Progenitor cell of endocrine pancreas (in vitro differentiated cells): ENCODE measurements at regions not wholly inside any gene's neighbourhood (a gene's known extent, or its start where the extent isn't known, plus 50 kb on each side); places are given as distances from the start of the nearest gene placed in this dataset.
A peak's percentile ranks its signal among the peaks of the same experiment; 100 is the strongest.

Source experiments
- DNase-seq: peaks from one replicate; pipeline ENCODE4 v3.0.0; 2021; ENCODE audit warnings: low spot score; ENCODE audit not compliant: unreplicated experiment
- H3K27ac Mint-ChIP-seq: 2 replicates; pipeline ENCODE4 v1.8.0; 2021; ENCODE audit warnings: mild to moderate bottlenecking, moderate library complexity, mixed read lengths
- H3K27me3 Mint-ChIP-seq: 2 replicates; pipeline ENCODE4 v1.8.0; 2021; ENCODE audit warnings: mixed read lengths
- H3K36me3 Mint-ChIP-seq: 2 replicates; pipeline ENCODE4 v1.8.0; 2022; ENCODE audit warnings: mixed read lengths; ENCODE audit not compliant: insufficient read depth
- H3K4me1 Mint-ChIP-seq: 2 replicates; pipeline ENCODE4 v1.8.0; 2021; ENCODE audit warnings: low read depth, mixed read lengths
- H3K4me3 Mint-ChIP-seq: 2 replicates; pipeline ENCODE4 v1.8.0; 2021; ENCODE audit warnings: low read depth, mild to moderate bottlenecking, moderate library complexity, mixed read lengths
- H3K9me3 Mint-ChIP-seq: 2 replicates; pipeline ENCODE4 v1.8.0; 2021; ENCODE audit warnings: low read depth, mixed read lengths
- TF ChIP-seq, protein P1 (sequence below): fragments of 200-600 bp; sonication (generic); IDR thresholded peaks from one replicate; pipeline ENCODE4 v1.5.0; 2021; ENCODE audit warnings: antibody characterized with exemption, mild to moderate bottlenecking; ENCODE audit not compliant: unreplicated experiment

DNA sequence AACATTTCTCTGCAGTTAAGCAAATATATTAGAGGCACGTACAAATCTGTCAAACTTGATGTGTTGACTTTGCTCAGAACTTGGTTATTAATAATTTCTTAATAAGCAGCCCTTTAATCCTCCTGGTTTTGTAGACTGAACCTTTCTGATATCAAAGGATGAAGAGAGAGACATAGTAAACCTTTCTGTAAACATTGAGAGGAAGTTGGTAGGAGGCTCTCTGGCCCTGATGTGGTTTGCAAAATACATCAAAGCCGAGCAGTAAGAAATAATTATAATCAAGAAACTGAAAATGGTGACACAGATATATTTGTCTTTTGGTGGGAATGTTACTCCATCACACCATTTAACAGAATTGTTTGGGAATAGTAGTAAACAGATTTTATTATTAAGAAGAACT, 111.9 kb downstream of the OXSM start:
- Mint-ChIP-seq H3K27ac (no peak overlapping the region), H3K27me3 (no peaks in the 10 kb centered on the region), H3K36me3 (no peaks in the 10 kb centered on the region), H3K4me3 (no peak overlapping the region), H3K9me3 (no peaks in the 10 kb centered on the region), H3K4me1 (peaks cover 2% of the 10 kb centered on the region)
- DNase-seq = no peak
- TF ChIP-seq, protein P1, sequence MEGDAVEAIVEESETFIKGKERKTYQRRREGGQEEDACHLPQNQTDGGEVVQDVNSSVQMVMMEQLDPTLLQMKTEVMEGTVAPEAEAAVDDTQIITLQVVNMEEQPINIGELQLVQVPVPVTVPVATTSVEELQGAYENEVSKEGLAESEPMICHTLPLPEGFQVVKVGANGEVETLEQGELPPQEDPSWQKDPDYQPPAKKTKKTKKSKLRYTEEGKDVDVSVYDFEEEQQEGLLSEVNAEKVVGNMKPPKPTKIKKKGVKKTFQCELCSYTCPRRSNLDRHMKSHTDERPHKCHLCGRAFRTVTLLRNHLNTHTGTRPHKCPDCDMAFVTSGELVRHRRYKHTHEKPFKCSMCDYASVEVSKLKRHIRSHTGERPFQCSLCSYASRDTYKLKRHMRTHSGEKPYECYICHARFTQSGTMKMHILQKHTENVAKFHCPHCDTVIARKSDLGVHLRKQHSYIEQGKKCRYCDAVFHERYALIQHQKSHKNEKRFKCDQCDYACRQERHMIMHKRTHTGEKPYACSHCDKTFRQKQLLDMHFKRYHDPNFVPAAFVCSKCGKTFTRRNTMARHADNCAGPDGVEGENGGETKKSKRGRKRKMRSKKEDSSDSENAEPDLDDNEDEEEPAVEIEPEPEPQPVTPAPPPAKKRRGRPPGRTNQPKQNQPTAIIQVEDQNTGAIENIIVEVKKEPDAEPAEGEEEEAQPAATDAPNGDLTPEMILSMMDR = no peak

DNA sequence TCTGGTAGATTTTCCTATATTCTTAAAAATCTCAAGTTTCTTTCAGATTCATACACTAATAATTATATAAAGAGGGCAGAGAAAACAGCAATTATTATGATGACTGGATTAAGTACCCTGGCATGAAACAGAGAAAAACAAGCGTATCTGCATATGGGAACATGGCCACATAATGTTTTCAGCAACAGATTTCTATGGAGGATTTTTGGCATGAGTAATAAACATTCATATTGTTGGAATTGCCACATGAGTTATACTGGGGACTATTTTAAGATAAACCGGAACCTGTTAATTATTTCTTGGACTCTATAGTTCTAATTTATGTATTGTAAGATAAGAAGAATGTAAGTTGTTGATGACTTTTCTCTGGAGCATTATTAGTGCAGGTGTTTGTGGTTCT, 112.7 kb downstream of the OXSM start:
- no peak overlapping the region for H3K4me3 Mint-ChIP-seq
- no peaks in the 10 kb centered on the region for H3K27me3 Mint-ChIP-seq
- H3K9me3 Mint-ChIP-seq = no peaks in the 10 kb centered on the region
- DNase-seq = no peak
- TF ChIP-seq, protein P1 = no peak
- H3K4me1 Mint-ChIP-seq = peaks cover 2% of the 10 kb centered on the region
- H3K27ac Mint-ChIP-seq = no peak overlapping the region
- H3K36me3 Mint-ChIP-seq = no peaks in the 10 kb centered on the region

DNA sequence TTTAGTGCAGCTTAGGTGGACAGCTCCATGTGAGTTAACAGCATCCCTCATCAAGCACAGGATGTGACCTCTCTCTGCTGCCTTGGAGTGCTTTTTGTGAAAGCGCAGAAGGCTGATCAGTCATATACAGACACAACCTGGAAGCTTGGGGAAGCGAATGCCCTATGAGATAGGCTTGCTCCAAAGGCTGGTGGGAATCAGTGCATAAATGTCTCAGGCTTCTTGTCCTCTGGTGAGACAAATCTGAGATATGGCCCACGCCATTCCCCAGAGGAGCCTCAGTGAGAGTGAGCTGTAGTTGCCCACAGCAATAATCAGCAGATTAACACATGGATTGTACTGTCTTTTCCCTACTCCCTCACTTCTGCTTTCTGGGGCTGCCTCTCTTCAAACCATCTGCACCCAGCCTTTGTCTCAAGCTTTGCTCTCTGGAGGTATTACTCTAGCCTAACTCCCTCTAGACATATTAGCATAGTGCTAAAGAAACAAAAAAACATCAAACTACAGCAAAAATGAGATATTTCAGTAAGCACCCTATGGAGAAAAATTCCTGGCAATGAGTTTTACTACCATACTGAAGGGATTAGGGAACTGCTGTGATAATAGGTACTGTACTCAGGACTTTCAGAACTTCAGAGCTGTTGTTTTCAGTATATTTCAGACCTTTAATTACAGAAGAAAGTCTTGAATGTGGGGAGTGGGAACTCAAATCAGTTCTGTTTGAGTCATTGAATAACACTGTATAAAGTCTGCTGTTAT, 113.7 kb downstream of the OXSM start:
- TF ChIP-seq, protein P1 = no peak
- peaks cover 4% of the 10 kb centered on the region for H3K4me1 Mint-ChIP-seq
- no peak overlapping the region for H3K27ac Mint-ChIP-seq
- H3K9me3 Mint-ChIP-seq = no peaks in the 10 kb centered on the region
- no peaks in the 10 kb centered on the region for H3K27me3 Mint-ChIP-seq
- no peak overlapping the region for H3K4me3 Mint-ChIP-seq
- no peak for DNase-seq
- H3K36me3 Mint-ChIP-seq = no peaks in the 10 kb centered on the region

DNA sequence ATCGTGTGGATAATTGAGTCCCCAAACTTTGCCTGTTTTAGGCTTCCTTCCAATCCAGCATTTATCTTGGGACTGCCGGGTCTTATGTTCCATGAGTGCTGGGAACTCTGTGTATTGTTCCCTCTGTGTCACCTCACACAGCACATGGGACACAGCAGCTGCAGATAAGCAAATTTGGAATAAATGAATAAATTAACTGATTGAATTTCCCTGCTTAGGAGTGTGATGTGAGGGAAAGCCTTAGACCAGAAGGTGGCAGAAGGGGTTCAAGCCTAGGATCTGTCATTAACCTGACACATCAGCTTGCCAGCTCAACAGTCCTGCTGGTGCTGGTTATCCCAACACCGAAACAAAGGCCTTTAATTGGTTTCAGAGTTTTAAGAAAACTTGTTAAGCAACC, 114.3 kb downstream of the OXSM start:
- Mint-ChIP-seq H3K27ac (no peak overlapping the region), H3K27me3 (no peaks in the 10 kb centered on the region), H3K36me3 (no peaks in the 10 kb centered on the region), H3K9me3 (no peaks in the 10 kb centered on the region), H3K4me3 (no peak overlapping the region), H3K4me1 (peaks cover 11% of the 10 kb centered on the region)
- TF ChIP-seq, protein P1 = peak; percentile 25
- no peak for DNase-seq

DNA sequence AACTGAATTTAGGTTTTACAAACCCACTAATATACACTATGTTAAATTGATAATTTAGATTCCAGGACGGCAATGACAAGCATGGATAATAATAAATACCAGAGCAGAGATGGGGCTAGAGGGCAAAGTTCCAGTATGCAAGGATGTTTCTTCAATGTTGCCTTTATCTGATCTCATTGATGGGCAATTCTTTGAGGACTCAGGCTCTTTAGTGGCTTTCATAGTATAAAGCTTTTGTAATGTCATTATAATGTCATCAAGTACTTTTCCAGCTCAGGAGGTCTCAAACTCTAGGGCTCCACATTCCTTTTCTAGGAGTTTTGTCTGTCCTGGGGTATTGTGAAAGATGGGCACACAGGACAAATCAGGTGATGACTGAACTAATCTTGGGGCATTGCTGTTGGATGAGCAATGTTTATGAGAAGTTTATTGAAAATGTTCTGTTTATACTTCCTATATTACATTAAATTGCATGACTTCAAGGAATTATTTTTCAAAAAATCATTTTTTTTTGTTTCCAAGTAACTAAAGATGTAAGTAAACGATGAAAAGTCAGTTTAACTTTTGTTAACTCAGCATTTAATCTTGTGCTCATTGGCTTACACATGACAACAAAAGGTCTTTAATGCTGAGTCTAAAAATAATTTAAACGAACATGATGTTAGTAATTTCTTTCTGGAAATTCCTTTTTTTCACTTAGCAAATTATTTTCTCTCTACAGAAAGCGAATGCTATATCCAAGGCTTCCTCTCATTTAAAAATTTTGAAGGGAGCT, 116.4 kb downstream of the OXSM start:
- TF ChIP-seq, protein P1 = no peak
- Mint-ChIP-seq H3K36me3 (no peaks in the 10 kb centered on the region), H3K27ac (no peak overlapping the region), H3K27me3 (no peaks in the 10 kb centered on the region), H3K9me3 (peaks cover 3% of the 10 kb centered on the region), H3K4me1 (peaks cover 18% of the 10 kb centered on the region), H3K4me3 (no peak overlapping the region)
- DNase-seq = no peak
